ENCODE measurements at regions not wholly inside any gene's neighbourhood (a gene's known extent, or its start where the extent isn't known, plus 50 kb on each side); places are given as distances from the start of the nearest gene placed in this dataset.

- 66 to 75% (median 72%) methylated on average over 4 of the region's 4 CpGs for WGBS, 3 donors
- Histone ChIP-seq H3K36me3 (no peaks in the 10 kb centered on the region), H3K27ac (no peak overlapping the region), H3K4me3 (no peak overlapping the region), H3K4me1 (ENCODE audit: insufficient read depth) (no peaks in the 10 kb centered on the region), H3K9me3 (no peaks in the 10 kb centered on the region), H3K27me3 (no peaks in the 10 kb centered on the region)
- no peak for TF ChIP-seq POLR2A (IDR thresholded peaks at IDR 0.05)
- TF ChIP-seq EP300 (IDR thresholded peaks at IDR 0.05) = no peak
- TF ChIP-seq CTCF (IDR thresholded peaks at IDR 0.05) = no peak
- DNase-seq = no peak
- intact Hi-C loops (cut with DNase I) = no loop called here
Measured at GRCh38 chr3:21158861-21159542, 592.0 kb downstream of the ZNF385D start.

GRCh38 chr3:21154911-21155310 lies 596.1 kb downstream of the ZNF385D start:
- no peak for DNase-seq
- no peak for TF ChIP-seq CTCF (IDR thresholded peaks at IDR 0.05)
- no peak for TF ChIP-seq EP300 (IDR thresholded peaks at IDR 0.05)
- no peak for TF ChIP-seq POLR2A (IDR thresholded peaks at IDR 0.05)
- H3K27ac ChIP-seq = no peak overlapping the region
- H3K4me3 ChIP-seq = no peak overlapping the region
- H3K4me1 ChIP-seq (ENCODE audit: insufficient read depth) = no peaks in the 10 kb centered on the region
- H3K36me3 ChIP-seq = no peaks in the 10 kb centered on the region
- H3K27me3 ChIP-seq = no peaks in the 10 kb centered on the region
- intact Hi-C loops (cut with DNase I) = no loop called here
- no peaks in the 10 kb centered on the region for H3K9me3 ChIP-seq

GRCh38 chr3:21152555-21152954 lies 598.5 kb downstream of the ZNF385D start:
- no peak overlapping the region for H3K27ac ChIP-seq
- 76 to 90% (median 88%) methylated on average over 5 of the region's 5 CpGs for WGBS, 3 donors
- no peaks in the 10 kb centered on the region for H3K27me3 ChIP-seq
- no peak for DNase-seq
- intact Hi-C loops (cut with DNase I) = no loop called here
- no peaks in the 10 kb centered on the region for H3K36me3 ChIP-seq
- H3K9me3 ChIP-seq = no peaks in the 10 kb centered on the region
- no peaks in the 10 kb centered on the region for H3K4me1 ChIP-seq (ENCODE audit: insufficient read depth)
- H3K4me3 ChIP-seq = no peak overlapping the region
- TF ChIP-seq POLR2A (IDR thresholded peaks at IDR 0.05) = no peak
- TF ChIP-seq CTCF (IDR thresholded peaks at IDR 0.05) = no peak
- no peak for TF ChIP-seq EP300 (IDR thresholded peaks at IDR 0.05)

GRCh38 chr3:21142949-21143348 lies 608.1 kb downstream of the ZNF385D start:
- no peak for DNase-seq
- H3K27ac ChIP-seq = no peak overlapping the region
- H3K36me3 ChIP-seq = no peaks in the 10 kb centered on the region
- no peaks in the 10 kb centered on the region for H3K27me3 ChIP-seq
- H3K9me3 ChIP-seq = no peaks in the 10 kb centered on the region
- TF ChIP-seq POLR2A (IDR thresholded peaks at IDR 0.05) (no peak), CTCF (IDR thresholded peaks at IDR 0.05) (no peak), EP300 (IDR thresholded peaks at IDR 0.05) (no peak)
- no peaks in the 10 kb centered on the region for H3K4me1 ChIP-seq (ENCODE audit: insufficient read depth)
- no peak overlapping the region for H3K4me3 ChIP-seq
- 81 to 97% (median 93%) methylated on average over 3 of the region's 3 CpGs for WGBS, 3 donors
- intact Hi-C loops (cut with DNase I) = no loop called here
